ENCODE measurements at regions not wholly inside any gene's neighbourhood (a gene's known extent, or its start where the extent isn't known, plus 50 kb on each side); places are given as distances from the start of the nearest gene placed in this dataset.

GRCh38 chr17:63069245-63069644 is 103.2 kb downstream of the TANC2 start:
- Histone ChIP-seq H3K79me2 (replicated peaks; ENCODE audit: insufficient read depth) (no peaks in the 10 kb centered on the region), H3K4me3 (no peak overlapping the region), H3K27me3 (ENCODE audit: insufficient read depth) (no peaks in the 10 kb centered on the region), H3K4me1 (ENCODE audit: insufficient read depth) (no peaks in the 10 kb centered on the region), H3K4me2 (no peak overlapping the region), H3K36me3 (ENCODE audit: insufficient read depth) (no peaks in the 10 kb centered on the region), H3K27ac (ENCODE audit: low read depth) (no peak overlapping the region), H2AFZ (no peak overlapping the region), H3K9me2 (ENCODE audit: insufficient read depth) (no peaks in the 10 kb centered on the region), H4K20me1 (replicated peaks; ENCODE audit: insufficient read depth) (no peaks in the 10 kb centered on the region), H3F3A (replicated peaks; ENCODE audit: low read depth) (no peaks in the 10 kb centered on the region)
- Mint-ChIP-seq H3K4me3 (no peak overlapping the region), H3K27me3 (ENCODE audit: insufficient read depth, low read depth, poor library complexity) (no peaks in the 10 kb centered on the region), H3K9me3 (no peaks in the 10 kb centered on the region), H3K36me3 (ENCODE audit: low read depth) (no peaks in the 10 kb centered on the region), H3K27ac (no peak overlapping the region), H3K4me1 (peaks cover 4% of the 10 kb centered on the region; the same call in 1 of the 3 replicates)
- DNase-seq (ENCODE audit: low spot score) (no peak), ATAC-seq (no peak)
- TF ChIP-seq ZNF331 (CRISPR knock-in tag; IDR thresholded peaks at IDR 0.05; ENCODE audit: low read depth) (no peak), EZH2phosphoT487 (IDR thresholded peaks at IDR 0.05; ENCODE audit: unreplicated experiment) (no peak), REST (IDR thresholded peaks at IDR 0.05; ENCODE audit: unreplicated experiment) (no peak), ZNF114 (CRISPR knock-in tag; IDR thresholded peaks at IDR 0.05) (no peak), ETS1 (IDR thresholded peaks at IDR 0.05) (no peak), POLR2AphosphoS5 (IDR thresholded peaks at IDR 0.05; ENCODE audit: low read depth) (no peak), NANOG (IDR thresholded peaks at IDR 0.05; ENCODE audit: borderline replicate concordance) (no peak), CTCF (conservative IDR thresholded peaks at IDR 0.05; ENCODE audit: low read depth in 2 of 2) (no peak), STAT1 (IDR thresholded peaks at IDR 0.05; ENCODE audit: unreplicated experiment) (no peak), EZH2 (IDR thresholded peaks at IDR 0.05; ENCODE audit: low read depth, unreplicated experiment) (no peak), JUNB (IDR thresholded peaks at IDR 0.05; ENCODE audit: unreplicated experiment) (no peak), ZNF462 (CRISPR knock-in tag; IDR thresholded peaks at IDR 0.05) (no peak), CREB1 (CRISPR knock-in tag; IDR thresholded peaks at IDR 0.05; ENCODE audit: low read depth) (no peak)
